ENCODE measurements at regions not wholly inside any gene's neighbourhood (a gene's known extent, or its start where the extent isn't known, plus 50 kb on each side); places are given as distances from the start of the nearest gene placed in this dataset.
"Not testable (repeated sequence)": the region's sequence is repeated elsewhere in the genome, so short reads cannot be mapped to it uniquely, and the experiment has no call there.

GRCh38 chr12:13552830-13553229 is 356.3 kb downstream of the EMP1 start:
- DNase-seq = no peak

GRCh38 chr12:13547283-13547682 is 350.8 kb downstream of the EMP1 start:
- DNase-seq = no peak

GRCh38 chr12:13546231-13546630 is 349.7 kb downstream of the EMP1 start:
- no peak for DNase-seq

- no peak for DNase-seq
These were observed 342.5 kb downstream of the EMP1 start for GRCh38 chr12:13539051-13539450.

GRCh38 chr12:13538136-13538535 is 341.6 kb downstream of the EMP1 start:
- no peak for DNase-seq

GRCh38 chr12:13537623-13538022 is 341.1 kb downstream of the EMP1 start:
- no peak for DNase-seq

- DNase-seq = peak in 1 of 2 donors; percentile 50
These were observed 339.8 kb downstream of the EMP1 start for GRCh38 chr12:13536219-13536910.

GRCh38 chr12:13534645-13535398 is 338.3 kb downstream of the EMP1 start:
- DNase-seq = peak; percentile 2 to 8

GRCh38 chr12:13534242-13534641 is 337.7 kb downstream of the EMP1 start:
- DNase-seq = no peak

GRCh38 chr12:13530966-13531365 is 334.4 kb downstream of the EMP1 start:
- DNase-seq = no peak

- DNase-seq = not testable (repeated sequence)
These were observed 329.8 kb downstream of the EMP1 start for GRCh38 chr12:13526185-13526921.

- no peak for DNase-seq
These were observed 327.2 kb downstream of the EMP1 start for GRCh38 chr12:13523536-13524307.

GRCh38 chr12:13518034-13518433 is 321.5 kb downstream of the EMP1 start:
- DNase-seq = not testable (repeated sequence)

- no peak for DNase-seq
These were observed 313.2 kb downstream of the EMP1 start for GRCh38 chr12:13509740-13510139.

GRCh38 chr12:13505636-13506035 is 309.1 kb downstream of the EMP1 start:
- no peak for DNase-seq

- DNase-seq = no peak
These were observed 308.7 kb downstream of the EMP1 start for GRCh38 chr12:13505224-13505623.

- no peak for DNase-seq
These were observed 308.2 kb downstream of the EMP1 start for GRCh38 chr12:13504736-13505135.

GRCh38 chr12:13504074-13504473 is 307.5 kb downstream of the EMP1 start:
- DNase-seq = no peak

- no peak for DNase-seq
These were observed 306.7 kb downstream of the EMP1 start for GRCh38 chr12:13503094-13503835.

GRCh38 chr12:13499008-13499407 is 302.5 kb downstream of the EMP1 start:
- no peak for DNase-seq

GRCh38 chr12:13496111-13496510 is 299.6 kb downstream of the EMP1 start:
- DNase-seq = no peak

- no peak for DNase-seq
These were observed 292.7 kb downstream of the EMP1 start for GRCh38 chr12:13489246-13489645.

Data from CD4-positive, alpha-beta T cell treated with Interferon alpha-2 for 1 hour (primary cell).